ENCODE measurements at regions not wholly inside any gene's neighbourhood (a gene's known extent, or its start where the extent isn't known, plus 50 kb on each side); places are given as distances from the start of the nearest gene placed in this dataset.

GRCh38 chr10:28963539-28964221 lies 286.4 kb downstream of the BAMBI start:
- CTCF ChIA-PET = interaction anchor here (1.1 kb wide), 1 partner anchor 28 kb away, joined by 3 read pairs; no protein-coding TSS in a partner anchor
- POLR2A ChIA-PET = no interaction called here
- TF ChIP-seq, protein P1, sequence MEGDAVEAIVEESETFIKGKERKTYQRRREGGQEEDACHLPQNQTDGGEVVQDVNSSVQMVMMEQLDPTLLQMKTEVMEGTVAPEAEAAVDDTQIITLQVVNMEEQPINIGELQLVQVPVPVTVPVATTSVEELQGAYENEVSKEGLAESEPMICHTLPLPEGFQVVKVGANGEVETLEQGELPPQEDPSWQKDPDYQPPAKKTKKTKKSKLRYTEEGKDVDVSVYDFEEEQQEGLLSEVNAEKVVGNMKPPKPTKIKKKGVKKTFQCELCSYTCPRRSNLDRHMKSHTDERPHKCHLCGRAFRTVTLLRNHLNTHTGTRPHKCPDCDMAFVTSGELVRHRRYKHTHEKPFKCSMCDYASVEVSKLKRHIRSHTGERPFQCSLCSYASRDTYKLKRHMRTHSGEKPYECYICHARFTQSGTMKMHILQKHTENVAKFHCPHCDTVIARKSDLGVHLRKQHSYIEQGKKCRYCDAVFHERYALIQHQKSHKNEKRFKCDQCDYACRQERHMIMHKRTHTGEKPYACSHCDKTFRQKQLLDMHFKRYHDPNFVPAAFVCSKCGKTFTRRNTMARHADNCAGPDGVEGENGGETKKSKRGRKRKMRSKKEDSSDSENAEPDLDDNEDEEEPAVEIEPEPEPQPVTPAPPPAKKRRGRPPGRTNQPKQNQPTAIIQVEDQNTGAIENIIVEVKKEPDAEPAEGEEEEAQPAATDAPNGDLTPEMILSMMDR (IDR thresholded peaks at IDR 0.05; ENCODE audit: control extremely low read depth, extremely low read depth, low read depth, missing control alignments) = no peak
- DNase-seq (ENCODE audit: extremely low spot score) = no peak

- TF ChIP-seq, protein P1 (IDR thresholded peaks at IDR 0.05; ENCODE audit: control extremely low read depth, extremely low read depth, low read depth, missing control alignments) = no peak
- ChIA-PET POLR2A (no interaction called here), CTCF (no interaction called here)
- no peak for DNase-seq (ENCODE audit: extremely low spot score)
Measured at GRCh38 chr10:28965937-28966336, 288.6 kb downstream of the BAMBI start.

DNA sequence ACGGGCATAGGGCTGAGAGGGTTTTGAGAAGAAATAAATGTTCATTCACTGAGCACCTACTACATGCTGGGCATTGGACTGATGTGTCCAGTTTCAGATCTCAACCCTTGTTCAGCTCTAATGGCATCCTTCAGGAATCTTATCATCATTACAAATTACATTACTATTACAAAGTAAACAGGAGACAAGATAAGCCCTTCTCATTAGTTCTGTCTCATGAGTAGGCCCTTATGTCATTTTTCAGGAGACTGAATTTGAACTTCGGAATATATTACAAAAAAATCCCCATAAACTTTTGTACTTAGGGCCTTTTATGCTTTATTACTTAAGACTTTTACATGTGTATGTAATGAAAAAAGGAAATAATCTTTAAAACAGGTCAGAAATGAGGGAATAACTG lies 289.7 kb downstream of the BAMBI start:
- ChIA-PET POLR2A (no interaction called here), CTCF (interaction anchor here (1.1 kb wide), 1 partner anchor 17 kb away, joined by 3 read pairs; no protein-coding TSS in a partner anchor)
- no peak for DNase-seq (ENCODE audit: extremely low spot score)
- TF ChIP-seq, protein P1 (IDR thresholded peaks at IDR 0.05; ENCODE audit: control extremely low read depth, extremely low read depth, low read depth, missing control alignments) = no peak

- ChIA-PET CTCF (interaction anchor here (1.4 kb wide), 1 partner anchor 32 kb away, joined by 3 read pairs; no protein-coding TSS in a partner anchor), POLR2A (no interaction called here)
- TF ChIP-seq, protein P1 (IDR thresholded peaks at IDR 0.05; ENCODE audit: control extremely low read depth, extremely low read depth, low read depth, missing control alignments) = no peak
- no peak for DNase-seq (ENCODE audit: extremely low spot score)
Measured at GRCh38 chr10:28969413-28969812, 292.1 kb downstream of the BAMBI start.

DNA sequence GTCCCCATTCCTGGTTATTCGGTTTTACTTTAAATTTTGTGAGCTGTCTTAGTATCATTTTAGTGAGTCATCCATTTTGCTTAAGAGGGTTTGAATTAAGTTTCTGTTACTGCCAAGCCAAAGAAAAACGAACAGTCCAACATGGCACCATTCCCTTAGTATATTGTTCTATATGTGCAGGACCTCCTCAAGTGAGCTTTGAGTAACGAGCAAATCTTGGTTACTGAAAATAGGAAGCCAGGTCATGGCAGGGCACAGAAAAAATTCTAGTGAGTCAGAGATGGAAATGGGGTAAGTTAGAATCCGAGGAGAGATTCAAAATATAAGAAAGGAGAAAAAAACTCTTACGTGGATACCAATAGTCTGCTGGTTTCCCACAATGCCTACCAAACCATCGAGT lies 292.9 kb downstream of the BAMBI start:
- POLR2A ChIA-PET = no interaction called here
- no peak for DNase-seq (ENCODE audit: extremely low spot score)
- CTCF ChIA-PET = interaction anchor here (1.4 kb wide), 1 partner anchor 33 kb away, joined by 3 read pairs; no protein-coding TSS in a partner anchor
- TF ChIP-seq, protein P1 (IDR thresholded peaks at IDR 0.05; ENCODE audit: control extremely low read depth, extremely low read depth, low read depth, missing control alignments) = no peak

- TF ChIP-seq, protein P1 (IDR thresholded peaks at IDR 0.05; ENCODE audit: control extremely low read depth, extremely low read depth, low read depth, missing control alignments) = no peak
- CTCF ChIA-PET = no interaction called here
- DNase-seq (ENCODE audit: extremely low spot score) = no peak
- POLR2A ChIA-PET = no interaction called here
Measured at GRCh38 chr10:28971255-28971654, 293.9 kb downstream of the BAMBI start.

All from GM10248 (cell line).